PFSK-1 (cell line): ENCODE measurements at regions not wholly inside any gene's neighbourhood (a gene's known extent, or its start where the extent isn't known, plus 50 kb on each side); places are given as distances from the start of the nearest gene placed in this dataset.

Source experiments
- POLR2AphosphoS5 ChIP-seq: IDR thresholded peaks from 2 replicates; pipeline ENCODE4 v1.6.1; 2012; ENCODE audit warnings: low read depth, mild to moderate bottlenecking, control low read depth, low read length, moderate library complexity
- TAF1 ChIP-seq: IDR thresholded peaks from 2 replicates; pipeline ENCODE4 v1.6.1; 2012; ENCODE audit warnings: low read length, control low read depth, borderline replicate concordance; ENCODE audit not compliant: insufficient read depth

DNA sequence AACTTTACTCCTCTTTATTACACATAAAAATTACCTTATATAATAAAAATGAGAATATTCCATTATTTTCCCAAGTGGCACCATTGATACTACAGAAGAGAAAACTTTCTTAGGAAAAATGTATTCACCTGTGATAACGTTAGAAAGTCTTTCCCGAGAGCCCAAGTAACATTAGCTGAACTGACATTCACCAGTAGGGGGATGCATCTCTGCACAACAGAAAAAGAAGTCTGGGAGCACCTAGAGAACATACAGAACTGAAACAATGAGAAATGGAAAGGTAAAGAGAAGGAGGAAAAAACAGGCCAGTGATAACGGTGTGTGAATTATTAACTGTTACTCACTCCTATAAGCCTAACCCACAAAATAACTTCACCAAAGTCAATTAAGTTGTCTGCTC is 423.3 kb downstream of the CENPC start:
- TF ChIP-seq POLR2AphosphoS5 (no peak), TAF1 (no peak)
